HEK293 (cell line): ENCODE measurements at regions not wholly inside any gene's neighbourhood (a gene's known extent, or its start where the extent isn't known, plus 50 kb on each side); places are given as distances from the start of the nearest gene placed in this dataset.

Source experiments
- CTCF ChIP-seq: fragments of 450-650 bp; formaldehyde crosslinking; IDR thresholded peaks from 2 replicates; pipeline ENCODE4 v1.5.1; 2016; ENCODE audit warnings: missing biosample characterization, missing genetic modification characterization
- PATZ1 ChIP-seq: fragments of 450-650 bp; formaldehyde crosslinking; IDR thresholded peaks from 2 replicates; pipeline ENCODE4 v1.5.1; 2016; ENCODE audit warnings: missing biosample characterization, missing genetic modification characterization
- YY1 ChIP-seq: fragments of 450-650 bp; formaldehyde crosslinking; IDR thresholded peaks from 2 replicates; pipeline ENCODE4 v1.5.1; 2018; ENCODE audit warnings: missing biosample characterization, missing genetic modification characterization
- ZFP3 ChIP-seq: fragments of 450-650 bp; formaldehyde crosslinking; IDR thresholded peaks from 2 replicates; pipeline ENCODE4 v1.5.1; 2016; ENCODE audit warnings: low read depth, missing biosample characterization, missing genetic modification characterization
- ZFP37 ChIP-seq: fragments of 450-650 bp; formaldehyde crosslinking; IDR thresholded peaks from 2 replicates; pipeline ENCODE4 v1.5.1; 2016; ENCODE audit warnings: missing biosample characterization, missing genetic modification characterization
- ZNF138 ChIP-seq: fragments of 450-650 bp; formaldehyde crosslinking; IDR thresholded peaks from 2 replicates; pipeline ENCODE4 v1.5.1; 2016; ENCODE audit warnings: missing biosample characterization, missing genetic modification characterization, borderline replicate concordance
- ZNF280D ChIP-seq: fragments of 450-650 bp; formaldehyde crosslinking; IDR thresholded peaks from 2 replicates; pipeline ENCODE4 v1.5.1; 2016; ENCODE audit warnings: missing biosample characterization, missing genetic modification characterization
- ZNF639 ChIP-seq: fragments of 450-650 bp; formaldehyde crosslinking; IDR thresholded peaks from 2 replicates; pipeline ENCODE4 v1.5.1; 2016; ENCODE audit warnings: missing biosample characterization, missing genetic modification characterization

GRCh38 chr5:7096294-7096693, 299.6 kb upstream of the ADCY2 start:
- no peak for TF ChIP-seq CTCF (tag by site-specific recombination)
- TF ChIP-seq YY1 (tag by site-specific recombination), result no peak
- TF ChIP-seq ZNF639 (tag by site-specific recombination), result no peak
- no peak for TF ChIP-seq PATZ1 (tag by site-specific recombination)
- no peak for TF ChIP-seq ZFP37
- TF ChIP-seq ZNF280D (tag by site-specific recombination), result no peak
- TF ChIP-seq ZNF138 (tag by site-specific recombination), result no peak
- TF ChIP-seq ZFP3, result no peak
